GM10248 (cell line): ENCODE measurements at regions not wholly inside any gene's neighbourhood (a gene's known extent, or its start where the extent isn't known, plus 50 kb on each side); places are given as distances from the start of the nearest gene placed in this dataset.

ENCODE experiments used
- CTCF ChIA-PET: fragments of 300-600 bp; sonication (Branson Sonifier 250); formaldehyde crosslinking; extraction: SDS; loops from one replicate; lab custom pipeline; 2021; ENCODE audit warnings: antibody characterized with exemption; lab: Yijun Ruan, JAX
- POLR2A ChIA-PET: fragments of 350-650 bp; sonication (Branson Sonifier 250); formaldehyde crosslinking; extraction: SDS; loops from one replicate; lab custom pipeline; 2020; ENCODE audit warnings: antibody characterized with exemption; lab: Yijun Ruan, JAX
- DNase-seq: peaks from one replicate; pipeline ENCODE4 v3.0.0; 2012; ENCODE audit errors: extremely low spot score
- CTCF ChIP-seq: IDR thresholded peaks from 2 replicates; pipeline ENCODE4 v1.5.1; 2012; ENCODE audit warnings: mild to moderate bottlenecking, low read depth; ENCODE audit errors: extremely low read depth, missing control alignments, control extremely low read depth

- no peak for TF ChIP-seq CTCF
- ChIA-PET CTCF (interaction anchor here (1.0 to 2.5 kb wide), 3 partner anchors 46 to 147 kb away, joined by 3 to 9 read pairs (median 3); no protein-coding TSS in a partner anchor), POLR2A (no interaction called here)
- no peak for DNase-seq
These were observed 52.6 kb downstream of the ERICH4 start for GRCh38 chr19:41495589-41495988.

GRCh38 chr19:41499899-41500298 is 56.9 kb downstream of the ERICH4 start:
- no peak for DNase-seq
- ChIA-PET CTCF (no interaction called here), POLR2A (interaction anchor here (0.6 kb wide), 1 partner anchor 64 kb away, joined by 3 read pairs; no protein-coding TSS in a partner anchor)
- TF ChIP-seq CTCF = no peak

GRCh38 chr19:41500443-41500842 is 57.5 kb downstream of the ERICH4 start:
- no peak for TF ChIP-seq CTCF
- POLR2A ChIA-PET = interaction anchor here (0.6 kb wide), 1 partner anchor 65 kb away, joined by 3 read pairs; no protein-coding TSS in a partner anchor
- no peak for DNase-seq
- CTCF ChIA-PET = no interaction called here

GRCh38 chr19:41501854-41502253 is 58.9 kb downstream of the ERICH4 start:
- no peak for TF ChIP-seq CTCF
- CTCF ChIA-PET = no interaction called here
- no peak for DNase-seq

GRCh38 chr19:41505105-41505504 is 62.1 kb downstream of the ERICH4 start:
- ChIA-PET CTCF (no interaction called here), POLR2A (no interaction called here)
- TF ChIP-seq CTCF = no peak
- no peak for DNase-seq

More at GRCh38 chr19:41501854-41502253, 58.9 kb downstream of the ERICH4 start:
- POLR2A ChIA-PET = no interaction called here

GRCh38 chr19:41510484-41510883 is 65.5 kb upstream of the CEACAM21 start:
- DNase-seq = no peak
- POLR2A ChIA-PET = no interaction called here
- TF ChIP-seq CTCF = no peak
- CTCF ChIA-PET = no interaction called here
